Right ventricle myocardium superior (tissue), 1 donor: ENCODE measurements at regions not wholly inside any gene's neighbourhood (a gene's known extent, or its start where the extent isn't known, plus 50 kb on each side); places are given as distances from the start of the nearest gene placed in this dataset.

ENCODE experiments used
- ATAC-seq: fragments of 200-7000 bp; cut with Tn5 transposase; one replicate; pipeline ENCODE4 v1.9.1; 2020; ENCODE audit warnings: mild to moderate bottlenecking; ENCODE audit not compliant: poor library complexity
- DNase-seq: peaks from one replicate; pipeline ENCODE4 v3.0.0-alpha.2; 2020
- intact Hi-C: fragments of 100-400 bp; cut with DNase I; formaldehyde crosslinking; loops from one replicate; pipeline ENCODE4 v1.11.2; 2022
- donor health status: DM: no; HTN: yes; CAD: no; lungs with severe emphysema.

DNA sequence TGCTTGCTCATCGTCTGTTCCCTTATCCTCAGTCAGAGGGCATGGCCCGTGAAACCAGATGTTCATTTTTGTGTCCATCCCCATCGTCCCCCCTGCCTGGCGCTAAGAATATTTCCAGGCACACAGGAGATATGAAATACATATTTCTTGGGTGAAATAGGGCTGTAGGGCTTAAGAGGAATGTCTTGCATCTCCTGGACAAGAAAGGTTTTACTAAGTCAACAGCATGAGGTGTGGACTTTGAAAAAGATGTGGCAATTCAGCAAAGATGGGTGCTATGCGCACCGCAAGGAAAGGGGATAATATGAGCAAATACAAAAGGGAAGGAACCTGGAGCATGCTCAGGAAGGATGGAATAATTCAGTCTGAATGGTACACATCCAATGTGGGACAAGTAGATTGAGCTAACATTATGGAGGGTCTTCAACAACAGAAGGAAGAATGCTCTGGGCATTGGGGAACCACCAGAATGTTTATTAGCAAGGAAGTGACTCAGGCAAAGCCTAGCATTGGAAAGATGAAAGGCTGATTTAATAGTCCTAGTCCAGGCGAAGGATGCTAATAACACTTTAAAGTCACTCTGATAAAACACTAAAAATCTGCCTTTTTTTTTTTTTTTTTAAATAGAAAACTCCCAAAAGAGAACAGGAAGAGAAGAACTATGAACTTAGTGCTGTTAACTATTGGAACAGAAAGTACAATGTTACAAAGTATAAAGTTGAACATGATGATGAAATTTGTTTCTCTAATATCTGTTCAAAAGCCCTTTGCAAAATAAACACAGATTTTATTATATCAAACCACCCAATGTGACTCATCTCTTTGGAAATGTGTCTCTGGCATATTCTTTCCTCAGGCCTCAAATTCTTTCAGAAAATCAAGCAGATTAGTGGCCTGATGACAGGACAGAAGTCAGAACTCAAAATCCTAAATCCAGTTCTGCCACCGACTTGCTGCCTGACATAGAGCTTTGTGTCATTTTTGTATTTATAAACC, 449.5 kb downstream of the BCAT1 start:
- ATAC-seq (peak; percentile 87), DNase-seq (no peak)

DNA sequence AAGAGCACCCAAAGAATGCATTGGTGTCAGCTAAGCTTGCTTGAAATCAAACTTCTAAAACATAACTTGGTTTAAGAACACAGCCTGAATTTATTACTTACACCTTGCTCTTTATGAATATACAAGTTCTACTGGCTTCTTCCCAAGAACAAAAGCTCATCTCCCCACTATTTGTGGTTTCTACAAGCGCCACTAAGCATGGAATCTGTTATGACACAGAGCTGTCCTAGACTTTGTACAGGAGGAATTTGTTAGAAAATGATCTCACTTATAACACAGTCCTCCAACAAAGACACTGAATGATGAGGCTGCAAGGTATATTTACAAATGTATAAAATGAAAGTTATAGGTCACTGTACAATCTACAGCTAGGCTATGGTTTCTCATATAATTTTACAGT, 452.1 kb downstream of the BCAT1 start:
- ATAC-seq, result no peak
- no peak for DNase-seq
- intact Hi-C loops, result no loop called here

More for the DNA sequence above, 449.5 kb downstream of the BCAT1 start:
- intact Hi-C loops, result no loop called here

DNA sequence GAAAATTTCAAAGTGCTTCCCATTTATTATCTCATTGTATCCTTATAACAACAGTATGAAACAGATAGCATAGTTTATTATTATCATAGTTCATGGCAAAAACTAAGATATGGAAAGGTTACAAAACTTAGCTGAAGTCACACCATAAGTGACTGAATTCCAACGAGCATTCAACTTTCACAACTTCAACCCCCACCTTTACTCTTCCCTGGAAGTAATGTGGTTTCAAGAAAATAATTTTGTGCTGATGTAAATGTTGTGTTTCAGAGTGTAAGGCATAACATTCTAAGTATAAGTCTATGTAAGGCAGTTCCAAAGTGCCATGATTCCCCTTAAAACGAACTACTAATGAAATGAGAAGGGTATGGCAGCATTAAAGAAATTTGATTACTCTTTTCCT, 454.5 kb downstream of the BCAT1 start:
- no peak for DNase-seq
- ATAC-seq, result no peak

DNA sequence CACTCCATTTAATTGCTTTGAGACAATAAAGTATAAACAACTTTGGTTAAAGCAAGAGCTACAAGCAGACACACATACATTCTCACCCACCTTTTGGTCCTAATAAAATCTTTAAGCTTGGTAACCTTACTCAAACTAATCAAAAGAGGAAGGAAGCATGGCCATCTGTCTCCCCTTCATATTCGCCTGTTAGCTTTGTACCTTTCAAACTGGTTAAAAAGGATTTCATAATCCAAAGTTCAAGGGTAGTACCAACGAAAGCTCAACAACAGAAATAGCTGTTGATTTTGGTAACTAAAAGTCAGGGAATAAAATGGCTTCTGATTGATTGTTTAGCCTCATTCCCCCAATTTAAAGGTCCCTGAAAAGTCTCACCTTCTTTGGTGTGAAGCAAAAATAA, 456.9 kb downstream of the BCAT1 start:
- DNase-seq (no peak), ATAC-seq (no peak)
- intact Hi-C loops, result no loop called here

More for the DNA sequence above, 454.5 kb downstream of the BCAT1 start:
- intact Hi-C loops, result no loop called here

DNA sequence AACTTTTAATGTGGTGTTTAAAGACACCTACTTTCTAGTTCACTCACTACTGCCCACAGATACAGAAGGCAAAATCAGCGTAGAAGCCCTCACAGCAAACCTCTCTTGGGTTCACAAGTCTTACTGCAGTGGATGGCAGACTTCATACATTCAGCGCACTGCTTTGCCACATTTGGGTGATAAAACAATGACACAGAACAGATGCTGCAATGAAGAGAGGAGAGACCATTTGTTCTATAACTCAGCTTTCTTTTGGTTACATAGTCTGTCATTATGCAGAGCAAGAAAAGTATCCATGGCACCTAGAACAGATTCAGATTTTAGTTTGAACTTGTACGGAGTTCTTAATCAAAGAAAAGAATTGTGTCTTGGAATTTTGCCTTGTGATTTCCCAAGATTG, 459.0 kb downstream of the BCAT1 start:
- intact Hi-C loops, result no loop called here
- no peak for DNase-seq
- no peak for ATAC-seq

DNA sequence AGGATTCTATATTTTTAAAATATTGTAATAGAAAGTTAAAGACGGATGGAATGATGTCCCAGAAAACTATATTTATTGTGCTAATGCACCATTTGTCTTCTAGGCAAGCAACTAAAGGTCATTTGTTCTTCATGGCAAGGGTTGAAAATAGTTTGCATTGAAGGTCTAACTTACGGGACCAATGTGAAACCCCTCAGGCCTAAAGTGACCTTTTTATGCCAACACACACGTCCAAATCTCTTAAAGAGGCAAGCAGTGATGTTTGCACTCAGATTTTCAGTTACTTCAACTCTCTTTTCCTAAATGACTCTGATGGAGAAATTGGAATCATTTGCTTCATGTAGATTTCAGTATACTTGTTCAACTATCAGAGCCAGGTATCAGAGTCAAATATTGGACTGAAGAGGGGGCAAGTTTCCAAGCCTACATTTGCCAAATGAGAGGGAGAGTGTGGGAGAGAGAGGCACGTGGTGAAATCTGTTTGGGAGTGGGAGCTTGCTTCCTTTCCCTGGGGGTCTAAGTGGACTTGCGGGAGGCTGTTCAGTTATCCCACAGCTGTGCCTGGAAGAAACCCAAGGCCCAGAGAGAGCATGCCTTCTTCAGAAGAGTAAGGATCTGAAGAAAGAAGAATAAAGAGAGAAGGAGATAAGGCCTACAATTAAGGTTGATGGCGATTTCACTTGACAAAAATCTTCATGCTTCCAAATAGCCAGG, 459.8 kb downstream of the BCAT1 start:
- DNase-seq (no peak), ATAC-seq (peak; percentile 38)
- intact Hi-C loops, result no loop called here

DNA sequence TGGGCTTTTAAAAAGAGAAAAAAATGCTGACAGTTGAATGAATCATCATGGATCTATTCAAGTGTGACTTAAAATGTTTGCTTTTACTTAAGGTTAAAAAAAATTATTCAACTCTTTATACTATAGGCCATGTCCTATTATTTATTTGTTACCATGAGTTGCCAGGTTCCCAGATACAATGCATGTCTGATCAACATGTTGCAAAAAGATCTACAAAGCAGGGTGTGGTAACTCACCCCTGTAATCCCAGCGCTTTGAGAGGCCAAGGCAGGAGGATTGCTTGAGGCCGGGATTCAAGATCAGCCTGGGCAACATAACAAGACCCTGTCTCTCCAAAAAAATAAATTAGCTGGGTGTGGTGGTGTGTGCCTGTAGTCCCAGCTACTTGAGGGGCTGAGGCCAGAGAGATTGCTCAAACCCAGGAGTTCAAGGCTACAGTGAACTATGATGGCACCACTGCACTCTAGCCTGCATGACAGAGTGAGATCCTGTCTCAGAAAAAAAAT, 460.8 kb downstream of the BCAT1 start:
- intact Hi-C loops, result no loop called here
- no peak for ATAC-seq

DNA sequence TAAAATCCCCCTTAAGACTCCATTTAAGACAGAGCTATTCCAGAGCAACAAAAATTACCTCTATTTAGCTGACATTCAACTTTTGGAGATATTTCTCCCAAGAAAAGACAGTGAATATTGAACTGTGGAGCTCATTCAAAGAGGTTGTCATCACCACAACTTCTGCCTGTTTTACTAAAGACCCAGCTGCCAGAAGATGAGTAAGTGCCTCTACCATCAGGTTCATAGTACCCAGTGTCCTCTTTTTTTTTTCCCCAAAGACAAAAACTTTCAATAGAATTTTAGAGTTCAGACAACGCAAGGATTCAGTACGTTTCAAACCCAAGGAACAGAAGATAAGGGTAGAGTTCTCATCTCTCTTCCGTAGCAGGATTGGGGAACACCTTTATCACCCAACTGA, 461.3 kb downstream of the BCAT1 start:
- ATAC-seq, result no peak
- intact Hi-C loops, result no loop called here
- no peak for DNase-seq

More for the DNA sequence above, 460.8 kb downstream of the BCAT1 start:
- no peak for DNase-seq

DNA sequence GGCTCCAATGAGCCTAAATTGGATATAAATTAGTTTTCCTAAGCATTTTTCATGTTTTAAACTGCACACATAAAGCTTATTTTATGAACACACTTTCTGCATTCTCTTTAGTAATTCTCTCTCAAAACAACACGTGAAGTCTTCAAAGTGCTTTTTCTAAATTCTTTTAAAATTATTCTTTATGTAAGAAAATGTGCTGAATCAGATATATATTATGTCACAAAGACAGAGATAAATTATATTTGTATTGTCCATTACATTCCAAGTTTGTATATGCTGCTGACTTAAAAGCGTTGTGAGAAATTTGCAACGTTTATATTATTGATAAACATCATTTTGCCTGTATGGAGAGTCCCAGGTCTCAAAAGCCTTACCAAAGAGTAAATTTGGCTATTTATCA, 465.2 kb downstream of the BCAT1 start:
- no peak for ATAC-seq
- DNase-seq, result no peak
- intact Hi-C loops, result no loop called here

DNA sequence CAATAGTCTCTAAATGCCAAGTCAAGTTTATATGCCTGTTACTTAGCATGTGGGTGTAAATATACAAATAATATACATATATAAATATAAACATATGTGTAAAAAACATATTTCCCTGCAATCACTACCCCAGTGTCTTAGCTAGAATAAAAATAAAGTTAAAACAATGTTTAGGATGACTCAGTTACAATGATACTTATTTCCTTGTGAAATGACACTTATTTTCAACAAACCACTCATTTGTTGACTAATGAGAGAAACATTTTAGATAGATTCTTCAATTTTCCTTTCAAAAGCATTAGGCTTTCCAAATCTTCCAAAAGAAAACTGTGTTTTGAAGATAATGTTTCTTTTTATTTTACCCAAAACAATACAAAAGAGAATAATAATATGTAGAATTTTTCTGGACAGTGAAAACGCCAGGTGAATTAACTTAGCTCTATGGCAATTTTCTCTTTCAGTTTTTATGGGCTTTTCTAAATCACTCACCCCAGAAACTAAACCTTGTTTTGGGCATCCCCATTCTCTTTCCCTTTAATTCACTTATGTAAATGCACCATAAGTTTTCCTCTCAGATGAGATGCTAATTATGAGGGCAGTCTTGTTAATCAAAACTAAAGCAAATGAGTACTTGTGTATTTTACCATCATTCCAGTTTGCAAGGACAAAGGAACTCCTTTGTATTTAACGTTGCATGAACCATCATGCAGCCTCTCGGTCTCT, 465.9 kb downstream of the BCAT1 start:
- no peak for ATAC-seq
- no peak for DNase-seq
- intact Hi-C loops, result no loop called here

DNA sequence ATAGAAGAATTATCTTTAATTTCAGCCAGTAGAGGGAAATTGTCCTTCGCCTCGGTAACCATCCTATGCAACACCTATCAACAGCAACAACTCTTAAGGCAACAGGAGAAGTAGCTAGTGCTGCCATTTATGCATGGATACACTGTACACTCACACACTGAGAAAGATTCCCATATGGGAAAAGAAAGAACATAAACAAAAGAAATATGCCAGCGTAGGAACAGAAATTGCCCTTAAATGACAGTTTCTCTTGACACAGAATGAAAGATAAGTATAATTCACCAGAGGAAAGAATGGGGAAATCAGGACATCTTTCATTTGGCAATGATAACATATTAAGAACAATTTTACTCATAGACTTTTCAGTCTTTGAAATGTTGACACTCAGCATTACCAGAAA, 466.9 kb downstream of the BCAT1 start:
- ATAC-seq (no peak), DNase-seq (no peak)
- intact Hi-C loops, result no loop called here

DNA sequence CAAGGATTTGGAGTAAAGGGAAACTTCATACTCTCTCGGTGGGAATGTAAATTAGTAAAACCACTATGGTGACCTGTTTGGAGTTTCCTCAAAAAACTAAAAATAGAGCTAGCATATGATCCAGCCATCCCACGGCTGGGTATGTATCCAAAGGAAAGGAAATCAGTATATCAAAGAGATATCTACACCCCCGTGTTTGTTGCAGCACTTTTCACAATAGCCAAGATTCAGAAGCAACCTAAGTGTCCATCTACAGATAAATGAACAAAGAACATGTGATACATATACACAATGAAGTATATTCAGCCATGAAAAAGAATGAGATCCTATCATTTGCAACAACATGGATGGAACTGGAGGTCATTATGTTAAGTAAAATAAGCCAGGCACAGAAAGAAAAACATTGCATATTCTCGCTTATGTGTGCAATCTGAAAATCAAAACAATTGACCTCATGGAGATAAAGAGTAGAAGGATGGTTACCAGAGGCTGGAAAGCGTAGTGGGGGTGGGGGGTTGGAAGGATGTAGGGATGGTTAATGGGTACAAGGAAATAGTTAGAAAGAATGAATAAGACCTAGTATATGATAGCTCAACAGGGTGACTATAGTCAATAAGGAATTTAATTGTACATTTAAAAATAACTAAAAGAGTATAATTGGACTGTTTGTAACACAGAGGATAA, 468.0 kb downstream of the BCAT1 start:
- no peak for ATAC-seq
- intact Hi-C loops, result no loop called here
- no peak for DNase-seq

DNA sequence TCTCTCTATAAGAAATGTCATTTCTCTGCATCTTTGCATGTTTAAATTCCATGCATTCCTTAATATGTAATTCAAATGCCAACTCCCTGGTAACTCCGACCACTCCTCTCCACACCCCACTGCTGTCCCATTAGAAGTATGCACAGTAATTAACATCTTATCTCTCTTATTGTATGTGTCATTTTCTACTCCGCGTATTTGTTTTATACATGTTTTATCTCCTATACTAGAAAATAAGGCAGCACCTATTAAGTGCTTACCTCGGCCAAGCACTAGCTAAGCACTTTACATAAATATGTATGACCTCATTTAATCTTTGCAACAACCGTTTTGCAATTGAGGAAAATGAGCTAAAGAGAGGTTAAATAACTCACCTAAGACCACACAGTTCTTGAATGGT, 469.8 kb downstream of the BCAT1 start:
- DNase-seq (no peak), ATAC-seq (no peak)
- intact Hi-C loops, result no loop called here

DNA sequence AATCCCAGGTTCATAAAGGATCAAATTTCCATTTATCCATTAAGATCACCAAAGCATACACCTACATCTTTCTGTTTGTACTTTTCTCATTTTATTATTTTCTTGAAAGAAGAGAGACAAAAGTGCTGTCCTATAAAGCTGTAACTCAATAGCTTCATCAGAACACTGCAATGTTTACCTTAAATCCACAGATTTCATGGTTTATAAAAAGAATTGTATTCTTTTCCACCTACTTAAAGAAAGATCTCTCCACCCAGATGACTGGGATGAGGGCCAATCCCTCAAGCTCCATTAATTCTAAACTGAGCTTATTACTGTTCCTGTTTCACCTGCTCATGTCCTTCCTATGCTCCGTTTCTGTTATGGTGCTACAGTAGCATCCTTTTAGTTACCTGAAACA, 470.6 kb downstream of the BCAT1 start:
- no peak for DNase-seq
- intact Hi-C loops, result no loop called here

DNA sequence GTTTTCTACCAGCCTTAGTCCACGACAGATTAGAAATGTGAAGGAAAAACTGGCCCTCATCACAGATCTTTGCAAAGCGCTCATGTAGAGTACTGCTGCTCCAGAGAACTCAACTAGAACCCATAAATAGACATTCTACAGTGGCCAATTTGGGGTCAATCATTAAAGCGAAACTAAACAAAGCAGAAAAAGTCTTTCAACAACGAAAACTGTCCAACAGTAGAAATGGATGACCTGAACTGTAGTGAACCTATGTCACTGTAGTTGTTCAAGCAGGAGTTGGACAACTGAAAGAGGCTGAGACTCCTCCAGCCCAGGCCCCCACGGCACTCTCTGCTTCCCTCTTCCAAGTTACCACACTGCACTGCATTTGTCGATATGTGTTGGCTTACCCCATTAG, 472.6 kb downstream of the BCAT1 start:
- DNase-seq, result no peak
- intact Hi-C loops, result no loop called here
- no peak for ATAC-seq

More for the DNA sequence above, 470.6 kb downstream of the BCAT1 start:
- no peak for ATAC-seq

DNA sequence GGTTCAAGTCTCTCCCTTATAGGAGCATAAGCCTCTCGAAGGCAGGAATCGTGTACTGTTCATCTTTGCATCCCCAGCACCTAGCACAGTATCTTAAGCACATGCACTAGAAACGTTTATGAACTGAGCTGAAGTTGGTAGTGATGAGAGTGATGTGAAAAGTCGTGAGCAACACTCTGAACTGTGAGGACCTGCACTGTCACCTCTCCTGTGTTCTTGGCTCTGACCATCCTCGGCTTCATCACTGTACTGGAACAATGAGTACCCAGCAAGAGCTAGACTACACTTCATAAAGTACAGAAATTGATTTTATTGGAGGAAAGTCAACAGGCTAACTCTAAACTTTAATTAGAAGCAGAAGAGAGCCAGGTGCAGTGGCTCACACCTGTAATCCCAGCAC, 473.6 kb downstream of the BCAT1 start:
- intact Hi-C loops, result no loop called here
- ATAC-seq, result no peak
- no peak for DNase-seq

DNA sequence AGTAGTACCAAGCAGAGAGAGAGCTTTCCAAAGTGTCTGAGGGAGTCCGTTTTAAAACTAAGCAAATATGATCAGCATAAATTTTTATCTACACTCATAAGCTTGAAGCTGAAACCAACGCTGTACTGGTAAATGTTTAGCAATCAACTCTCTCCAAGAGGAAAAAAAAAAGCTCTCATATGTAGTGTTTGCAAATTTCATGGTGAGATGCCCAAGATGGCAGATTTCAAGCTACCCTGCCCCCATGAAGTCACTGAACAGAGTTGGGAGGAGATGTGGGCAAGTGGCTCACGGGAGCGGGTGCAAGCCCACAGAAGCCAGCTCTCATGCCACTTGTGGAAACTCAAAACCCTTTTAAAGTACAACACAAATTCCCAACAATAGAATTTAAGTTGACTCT, 475.8 kb downstream of the BCAT1 start:
- ATAC-seq (no peak), DNase-seq (no peak)
- intact Hi-C loops, result no loop called here

DNA sequence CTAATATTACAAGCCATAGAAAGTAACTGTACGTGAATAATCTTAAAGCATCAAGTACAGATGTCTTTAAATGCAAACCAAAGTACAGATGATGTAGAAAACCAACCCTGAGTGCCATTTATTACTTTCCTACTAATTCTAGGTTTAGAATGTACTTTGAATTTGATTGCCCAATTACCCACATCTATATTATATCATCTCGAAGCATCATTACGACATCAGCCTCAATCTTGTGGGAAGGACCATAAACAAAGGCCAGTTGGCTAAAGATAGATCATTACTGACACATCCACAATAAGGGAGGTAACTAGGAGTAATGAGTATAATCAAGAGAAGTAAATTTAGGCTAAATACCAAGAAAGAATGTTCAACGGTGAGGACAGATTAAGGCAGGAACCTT, 478.9 kb downstream of the BCAT1 start:
- DNase-seq (no peak), ATAC-seq (no peak)
- intact Hi-C loops, result no loop called here

DNA sequence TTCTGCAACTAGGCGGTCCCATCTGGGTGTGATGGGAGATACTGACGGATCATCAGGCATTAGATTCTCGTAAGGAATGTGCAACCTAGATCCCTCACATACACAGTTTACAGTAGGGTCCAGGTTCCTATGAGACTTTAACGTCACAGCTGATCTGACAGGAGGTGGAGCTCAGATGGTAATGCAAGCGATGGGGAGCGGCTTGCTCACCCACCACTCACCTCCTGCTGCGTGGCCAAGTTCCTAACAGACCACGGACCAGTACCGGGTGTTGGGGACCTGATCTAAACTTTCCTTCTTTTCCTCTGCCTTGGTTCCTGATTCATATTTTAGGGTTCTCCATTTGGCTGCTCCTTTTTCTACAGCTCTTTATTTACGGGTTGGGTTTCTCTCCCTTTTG, 479.8 kb downstream of the BCAT1 start:
- intact Hi-C loops, result no loop called here
- no peak for ATAC-seq

More for the DNA sequence above, 479.8 kb downstream of the BCAT1 start:
- no peak for DNase-seq
